GM21717 (cell line): ENCODE measurements at regions not wholly inside any gene's neighbourhood (a gene's known extent, or its start where the extent isn't known, plus 50 kb on each side); places are given as distances from the start of the nearest gene placed in this dataset.

Source experiments
- ATAC-seq: cut with Tn5 transposase; IDR thresholded peaks from one replicate; pipeline ENCODE4 v1.9.1; 2021; ENCODE audit warnings: mild to moderate bottlenecking, moderate library complexity; ENCODE audit not compliant: unreplicated experiment

DNA sequence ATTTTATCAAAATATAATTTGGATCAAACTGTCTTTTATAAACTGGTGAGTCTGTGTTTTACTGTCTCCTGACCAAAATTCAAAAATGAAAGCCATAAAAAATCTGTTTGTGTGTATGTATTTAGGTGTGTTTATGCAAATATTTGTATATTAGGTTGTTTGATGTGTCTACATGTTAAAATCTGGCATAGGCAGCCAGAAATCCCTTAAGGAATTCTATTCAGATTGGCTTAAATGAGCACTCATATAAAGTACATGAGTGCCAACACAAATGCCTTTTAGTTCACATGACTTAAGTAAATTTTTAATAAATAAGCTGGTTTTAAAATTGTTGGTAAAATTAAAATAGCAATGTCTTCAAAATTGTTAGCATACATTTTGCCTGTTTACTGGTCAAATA is 133.3 kb upstream of the GUCY1A2 start:
- ATAC-seq = no peak

DNA sequence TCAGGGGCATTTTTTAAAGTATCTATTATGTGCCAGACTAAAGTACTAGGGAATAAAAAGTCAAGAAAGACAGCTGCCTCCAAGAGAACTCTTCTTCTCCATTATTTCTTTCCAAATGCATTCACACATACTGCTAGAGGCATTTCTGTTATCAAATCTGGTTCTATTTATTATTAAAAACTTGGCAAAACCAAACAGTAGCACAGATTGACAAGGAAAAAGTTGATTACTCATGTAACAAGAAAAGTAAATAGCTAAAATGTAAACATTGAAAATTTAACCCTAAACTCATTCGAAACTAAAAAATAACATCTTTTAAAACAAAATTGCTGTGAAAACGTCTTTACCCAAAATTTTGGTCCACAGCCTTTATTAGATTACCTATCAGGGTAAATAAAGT is 132.9 kb upstream of the GUCY1A2 start:
- ATAC-seq = no peak

DNA sequence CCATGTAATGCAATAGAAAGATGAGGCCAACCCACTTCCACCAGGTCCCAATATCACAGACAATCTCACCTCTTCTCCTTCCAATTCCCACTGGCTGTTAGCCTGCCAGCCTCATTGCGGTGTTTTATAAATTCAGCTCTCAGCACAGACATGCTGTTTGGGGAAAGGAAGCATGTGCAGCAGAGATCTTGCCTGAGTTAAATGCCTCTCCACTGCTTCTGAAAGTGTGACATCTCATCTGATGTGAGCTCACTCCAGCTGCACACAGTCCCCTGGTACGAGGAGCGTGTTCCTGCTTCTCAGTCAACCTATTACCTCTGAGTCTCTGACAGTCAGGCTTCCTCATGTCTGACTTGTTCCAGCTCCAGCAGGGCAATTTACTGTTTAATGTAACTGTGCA is 122.7 kb upstream of the GUCY1A2 start:
- ATAC-seq = no peak

DNA sequence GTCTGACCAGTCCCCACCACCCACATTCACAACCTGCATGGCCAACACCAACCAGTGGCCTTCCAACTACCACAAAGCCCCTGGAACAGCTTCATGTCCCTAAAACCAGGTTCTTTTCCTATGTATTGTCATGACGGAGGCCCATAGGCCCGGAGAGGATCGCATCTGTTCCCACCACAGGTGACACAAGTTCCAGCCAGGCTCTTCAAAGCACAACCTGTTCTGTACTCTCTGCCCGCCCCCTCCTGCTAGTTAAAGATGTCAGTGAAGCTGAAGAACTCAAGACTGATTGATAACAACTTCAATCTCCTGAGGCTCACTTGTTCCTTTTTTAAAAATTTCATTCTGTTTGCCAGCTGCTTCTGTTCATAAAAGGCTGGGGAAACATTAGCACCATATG is 121.1 kb upstream of the GUCY1A2 start:
- ATAC-seq = no peak

DNA sequence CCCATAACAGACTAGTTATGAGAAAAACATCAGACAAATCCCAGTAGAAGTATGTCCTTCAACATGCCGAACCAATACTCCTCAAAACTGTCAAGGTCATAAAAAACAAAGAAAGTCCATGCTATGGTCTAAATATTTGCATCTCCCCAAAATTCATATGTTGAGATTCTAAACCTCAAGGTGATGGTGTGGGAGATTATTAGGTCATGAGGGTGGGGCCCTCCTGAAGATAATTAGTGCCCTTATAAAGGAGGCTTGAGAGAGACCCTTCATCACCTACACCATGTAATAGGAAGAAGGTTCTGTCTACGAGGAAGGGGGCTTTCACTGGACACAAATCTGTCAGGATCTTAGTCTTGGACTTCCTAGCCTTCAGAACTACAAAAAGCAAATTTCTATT is 118.6 kb upstream of the GUCY1A2 start:
- no peak for ATAC-seq

DNA sequence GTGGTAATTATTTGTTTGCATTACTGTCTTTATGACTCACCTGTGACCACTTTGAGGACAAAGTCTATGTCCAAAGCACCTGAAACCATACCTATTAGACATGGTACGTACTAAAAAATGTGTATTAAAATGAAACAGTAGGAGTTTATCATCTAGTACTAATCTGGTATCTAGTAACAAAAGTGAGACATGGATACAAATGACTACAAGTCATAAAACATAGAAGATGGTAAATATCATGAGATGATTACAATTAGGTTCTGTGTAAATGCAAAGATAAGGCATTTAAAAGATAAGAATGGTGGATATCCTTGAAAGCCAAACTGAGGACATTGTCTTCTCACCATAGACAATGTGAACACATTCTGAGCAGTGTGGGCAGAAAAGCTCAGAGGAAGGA is 113.5 kb upstream of the GUCY1A2 start:
- ATAC-seq = no peak

DNA sequence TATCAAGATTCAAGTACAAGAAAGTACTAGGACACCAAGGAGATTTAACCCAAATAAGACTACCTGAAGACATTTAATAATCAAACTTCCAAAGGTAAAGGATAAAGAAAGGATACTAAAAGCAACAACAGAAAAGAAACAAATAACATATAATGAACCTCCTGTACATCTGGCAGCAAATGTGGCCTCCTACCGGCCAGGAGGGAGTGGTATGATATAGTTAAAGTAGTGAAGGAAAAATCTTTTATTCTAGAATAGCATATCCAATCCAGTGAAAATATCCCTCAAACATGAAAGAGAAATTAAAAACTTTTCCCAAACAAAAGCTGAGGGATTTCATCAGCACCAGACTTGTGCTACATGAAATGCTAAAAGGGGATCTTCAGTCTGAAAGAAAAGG is 104.7 kb upstream of the GUCY1A2 start:
- ATAC-seq = no peak

DNA sequence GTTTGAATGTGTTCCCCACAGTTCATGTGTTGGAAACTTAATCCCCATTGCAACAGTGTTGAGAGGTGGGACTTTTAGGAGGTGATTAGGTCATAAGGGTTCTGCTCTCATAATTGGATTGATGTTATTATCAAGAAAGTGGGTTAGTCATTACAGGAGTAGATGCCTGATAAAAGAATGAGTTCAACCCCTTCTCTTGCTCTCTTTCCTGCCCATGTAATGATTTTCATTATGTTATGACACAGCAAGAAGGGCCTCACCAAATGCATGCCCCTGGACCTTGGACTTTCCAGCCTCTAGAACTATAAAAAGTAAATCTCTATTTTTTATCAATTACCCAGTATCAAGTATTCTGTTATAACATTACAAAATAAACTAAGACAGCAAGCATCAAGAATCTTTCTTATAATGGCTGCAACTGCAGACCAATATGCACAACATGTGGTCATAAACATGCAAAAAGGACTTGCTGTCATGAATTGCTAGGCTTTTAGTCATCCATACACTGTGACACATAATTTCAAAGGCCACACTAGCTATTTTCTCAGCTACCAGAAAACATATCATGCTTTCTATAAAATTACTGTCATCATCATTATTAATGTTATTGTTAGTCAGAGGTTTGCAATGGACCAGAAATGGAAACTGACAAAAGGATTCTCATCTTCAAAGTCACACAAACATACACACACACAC is 99.9 kb upstream of the GUCY1A2 start:
- no peak for ATAC-seq

DNA sequence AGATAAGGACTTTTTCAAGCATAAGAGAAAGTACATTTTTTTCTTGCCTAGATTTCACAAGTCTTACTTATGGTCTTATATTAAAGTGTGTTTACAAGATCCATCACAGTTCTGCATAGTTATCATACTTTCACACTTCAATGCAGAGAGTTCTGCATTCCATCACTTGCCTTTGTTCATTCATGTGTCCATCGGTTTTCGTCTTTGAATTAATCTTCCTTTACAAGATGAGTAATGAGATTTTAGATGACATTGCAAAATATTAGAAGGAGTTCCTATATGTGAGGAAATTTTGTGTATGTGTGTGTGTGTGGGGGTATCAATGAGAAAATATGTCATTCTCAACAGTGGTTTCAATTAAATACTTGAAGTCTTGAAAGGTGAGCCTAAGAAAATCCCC is 98.1 kb upstream of the GUCY1A2 start:
- no peak for ATAC-seq

DNA sequence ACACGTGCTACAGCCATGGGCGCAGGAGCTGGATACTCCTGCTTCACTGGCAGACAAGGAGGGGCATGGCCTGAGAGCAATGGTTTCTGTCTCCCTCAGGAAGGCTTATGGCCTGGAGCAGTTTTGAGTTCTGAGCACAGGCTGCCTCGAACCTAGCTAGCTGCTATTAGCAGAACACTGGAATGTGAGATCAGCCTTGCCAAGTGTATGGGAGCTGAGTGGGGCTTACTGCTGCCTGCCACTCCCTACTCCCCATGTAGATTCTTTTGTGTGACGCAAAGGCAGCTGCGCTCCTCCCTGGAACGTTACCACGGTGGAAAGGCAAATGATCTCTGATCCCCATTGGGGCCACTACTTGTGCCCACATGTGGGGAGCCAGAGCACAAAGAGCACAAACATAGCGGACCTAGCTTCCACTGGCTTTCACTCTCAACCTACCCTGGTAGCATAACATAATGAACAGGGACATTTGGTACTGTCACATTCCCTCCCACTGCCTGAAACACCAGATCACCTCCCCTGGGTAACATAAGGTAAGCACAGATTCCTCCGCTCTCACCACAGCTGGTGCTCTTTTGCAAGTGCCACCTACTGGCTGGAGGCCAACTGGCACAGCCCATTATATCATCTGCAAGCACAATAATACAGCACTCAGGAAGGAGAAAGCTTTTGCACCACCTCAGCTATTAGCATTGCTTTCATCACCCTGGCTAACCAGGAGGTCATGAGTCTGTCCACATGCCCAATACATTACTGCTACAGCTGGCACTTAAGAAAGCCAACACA is 84.6 kb upstream of the GUCY1A2 start:
- ATAC-seq = no peak

DNA sequence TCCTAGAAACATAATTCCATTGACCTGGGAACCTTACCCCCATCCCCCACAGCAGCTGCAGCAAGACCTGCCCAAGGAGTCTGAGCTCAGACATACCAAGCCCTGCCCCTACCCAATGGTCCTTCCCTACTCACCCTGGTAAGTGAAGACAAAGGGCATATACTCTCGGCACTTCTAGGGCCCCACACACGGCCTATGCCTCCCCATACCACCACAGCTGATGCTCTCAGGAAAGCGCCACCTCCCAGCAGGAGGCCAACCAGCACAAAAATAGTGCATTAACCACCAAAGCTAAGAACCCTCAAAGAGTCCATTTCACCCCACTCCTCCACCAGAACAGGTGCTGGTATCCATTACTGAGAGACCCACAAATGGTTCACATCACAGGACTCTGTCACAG is 74.4 kb upstream of the GUCY1A2 start:
- ATAC-seq = no peak

DNA sequence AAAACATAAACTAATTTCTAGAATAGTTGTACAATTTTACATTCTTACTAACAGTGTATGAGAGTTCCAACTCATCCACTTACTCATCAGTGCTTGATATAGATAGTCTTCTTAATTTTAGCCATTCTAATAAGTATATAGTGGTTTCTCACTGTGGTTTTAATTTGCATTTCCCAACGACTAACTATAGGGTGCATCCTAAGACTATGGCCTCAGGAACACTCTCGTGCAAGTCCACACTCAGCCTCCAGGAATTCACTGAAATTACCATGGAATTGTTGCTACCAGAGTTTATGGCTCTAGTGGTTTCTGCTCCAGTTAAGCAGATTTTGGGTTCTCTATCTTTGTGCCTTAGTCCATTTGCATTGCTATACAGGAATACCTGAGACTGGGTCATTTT is 60.1 kb upstream of the GUCY1A2 start:
- ATAC-seq = no peak

DNA sequence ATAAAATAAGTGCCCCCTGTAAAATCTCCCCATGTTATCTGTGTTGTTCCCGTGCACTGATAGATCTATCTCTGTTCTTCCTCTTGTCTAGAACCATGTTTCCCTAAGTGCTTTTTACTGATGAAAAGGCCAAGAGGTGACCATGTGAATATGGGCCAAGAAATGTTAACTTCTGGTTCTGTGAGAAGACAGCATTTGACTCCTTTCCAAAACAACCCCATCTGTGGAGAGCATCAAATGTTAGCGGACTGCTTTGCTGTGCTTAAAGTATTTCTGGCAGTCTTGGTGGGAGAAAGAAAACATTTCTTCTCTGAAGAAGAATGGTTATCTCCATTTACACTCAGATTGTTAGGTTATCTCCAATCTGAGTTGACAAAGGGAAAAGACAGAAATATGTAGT is 58.6 kb upstream of the GUCY1A2 start:
- no peak for ATAC-seq

DNA sequence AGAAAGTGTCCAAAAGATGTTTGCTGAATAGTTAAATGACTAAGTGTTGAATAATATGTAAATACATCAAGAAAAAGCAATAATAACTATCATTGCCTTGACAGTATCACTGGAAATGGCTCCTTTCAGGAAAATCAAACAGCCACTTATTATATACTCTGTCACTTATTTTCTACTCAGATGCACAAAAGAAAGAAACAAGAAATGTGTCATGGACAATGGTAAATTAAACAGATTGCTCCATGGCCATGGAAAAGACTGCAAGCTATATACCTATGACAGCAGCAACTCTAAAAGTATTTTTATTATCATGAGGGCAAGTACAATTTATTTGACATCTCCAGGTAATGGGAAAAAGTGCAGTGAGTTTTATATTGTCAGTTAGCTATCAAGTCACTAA is 52.9 kb upstream of the GUCY1A2 start:
- no peak for ATAC-seq
